Neural cell (in vitro differentiated cells): ENCODE measurements at regions not wholly inside any gene's neighbourhood (a gene's known extent, or its start where the extent isn't known, plus 50 kb on each side); places are given as distances from the start of the nearest gene placed in this dataset.
"Not testable (repeated sequence)": the region's sequence is repeated elsewhere in the genome, so short reads cannot be mapped to it uniquely, and the experiment has no call there.

ENCODE experiments used
- H2AFZ ChIP-seq: fragments of 200-600, 300-800 bp; sonication (generic), shearing (Covaris generic); 2 replicates; pipeline ENCODE4 v1.6.0; 2014; ENCODE audit warnings: low read depth, mild to moderate bottlenecking, antibody characterized with exemption, low read length, moderate library complexity
- H3F3A ChIP-seq: fragments of 200-600 bp; shearing (Covaris generic); 2 replicates; pipeline ENCODE4 v1.6.1; 2016; ENCODE audit warnings: mild to moderate bottlenecking, moderate library complexity, mixed read lengths, antibody characterized with exemption, low read length; ENCODE audit not compliant: insufficient read depth, poor library complexity, severe bottlenecking
- H3K27ac ChIP-seq: fragments of 200-600, 300-800 bp; sonication (generic), shearing (Covaris generic); 2 replicates; pipeline ENCODE4 v1.5.1; 2014; ENCODE audit warnings: mild to moderate bottlenecking, low read length, moderate library complexity
- H3K27me3 ChIP-seq: fragments of 300-800, 200-600 bp; sonication (generic), shearing (Covaris generic); 2 replicates; pipeline ENCODE4 v1.6.0; 2014; ENCODE audit warnings: mild to moderate bottlenecking, low read depth, low read length, moderate library complexity; ENCODE audit not compliant: insufficient read depth
- H3K36me3 ChIP-seq: fragments of 300-800, 200-600 bp; sonication (generic), shearing (Covaris generic); 2 replicates; pipeline ENCODE4 v1.5.1; 2014; ENCODE audit warnings: mild to moderate bottlenecking, antibody characterized with exemption, low read length, moderate library complexity; ENCODE audit not compliant: insufficient read depth
- H3K4me2 ChIP-seq: fragments of 300-800, 200-600 bp; sonication (generic), shearing (Covaris generic); 2 replicates; pipeline ENCODE4 v1.6.0; 2014; ENCODE audit warnings: mild to moderate bottlenecking, low read length
- H3K4me3 ChIP-seq: fragments of 300-800, 200-600 bp; sonication (generic), shearing (Covaris generic); 2 replicates; pipeline ENCODE4 v1.5.1; 2014; ENCODE audit warnings: mild to moderate bottlenecking, low read length, moderate library complexity
- H3K79me2 ChIP-seq: fragments of 200-600 bp; shearing (Covaris generic); replicated peaks from 2 replicates; pipeline ENCODE4 v1.6.0; 2014; ENCODE audit warnings: mild to moderate bottlenecking, low read length, moderate library complexity; ENCODE audit not compliant: insufficient read depth
- H3K9ac ChIP-seq: fragments of 300-800, 200-600 bp; sonication (generic), shearing (Covaris generic); 2 replicates; pipeline ENCODE4 v1.6.1; 2016; ENCODE audit warnings: mild to moderate bottlenecking, low read length, mixed read lengths
- H3K9me2 ChIP-seq: fragments of 200-600 bp; shearing (Covaris generic); 2 replicates; pipeline ENCODE4 v1.6.1; 2016; ENCODE audit warnings: mild to moderate bottlenecking, low read length, mixed read lengths; ENCODE audit not compliant: insufficient read depth
- H3K9me3 ChIP-seq: fragments of 200-600, 300-800 bp; sonication (generic), shearing (Covaris generic); 2 replicates; pipeline ENCODE4 v1.6.1; 2016; ENCODE audit warnings: mild to moderate bottlenecking, mixed run types, low read length, moderate library complexity, mixed read lengths
- H4K20me1 ChIP-seq: fragments of 200-600 bp; shearing (Covaris generic); 2 replicates; pipeline ENCODE4 v1.6.1; 2016; ENCODE audit warnings: mild to moderate bottlenecking, mixed run types; ENCODE audit not compliant: insufficient read depth
- EP300 ChIP-seq: fragments of 450-650 bp; conservative IDR thresholded peaks from 2 replicates; pipeline ENCODE4 v1.6.1; 2014; ENCODE audit warnings: antibody characterized with exemption, mild to moderate bottlenecking, moderate library complexity; ENCODE audit not compliant: poor library complexity, severe bottlenecking
- EZH2 ChIP-seq: fragments of 200-600, 300-800 bp; shearing (Covaris generic), sonication (generic); IDR thresholded peaks from 2 replicates; pipeline ENCODE4 v1.6.1; 2014; ENCODE audit warnings: antibody characterized with exemption, low read length, borderline replicate concordance, mild to moderate bottlenecking; ENCODE audit not compliant: insufficient read depth, poor library complexity, severe bottlenecking
- MXI1 ChIP-seq: fragments of 450-650 bp; conservative IDR thresholded peaks from 2 replicates; pipeline ENCODE4 v1.6.1; 2014; ENCODE audit warnings: antibody characterized with exemption, mild to moderate bottlenecking; ENCODE audit not compliant: poor library complexity, severe bottlenecking
- POLR2AphosphoS5 ChIP-seq: IDR thresholded peaks from 2 replicates; pipeline ENCODE4 v1.6.1; 2012
- RAD21 ChIP-seq: fragments of 450-650 bp; conservative IDR thresholded peaks from 2 replicates; pipeline ENCODE4 v1.6.1; 2014; ENCODE audit warnings: antibody characterized with exemption, mild to moderate bottlenecking, moderate library complexity
- SMC3 ChIP-seq: fragments of 450-650 bp; conservative IDR thresholded peaks from 2 replicates; pipeline ENCODE4 v1.6.1; 2014; ENCODE audit warnings: antibody characterized with exemption, mild to moderate bottlenecking, moderate library complexity; ENCODE audit not compliant: poor library complexity
- TAF1 ChIP-seq: IDR thresholded peaks from 2 replicates; pipeline ENCODE4 v1.6.1; 2012; ENCODE audit warnings: low read depth
- TF ChIP-seq, protein P1 (sequence below): IDR thresholded peaks from 2 replicates; pipeline ENCODE4 v1.6.1; 2012; ENCODE audit warnings: borderline replicate concordance
- TF ChIP-seq, protein P2 (sequence below): fragments of 450-650 bp; IDR thresholded peaks from 2 replicates; pipeline ENCODE4 v1.5.1; 2014; ENCODE audit warnings: antibody characterized with exemption, mild to moderate bottlenecking, moderate library complexity; ENCODE audit not compliant: poor library complexity, severe bottlenecking

DNA sequence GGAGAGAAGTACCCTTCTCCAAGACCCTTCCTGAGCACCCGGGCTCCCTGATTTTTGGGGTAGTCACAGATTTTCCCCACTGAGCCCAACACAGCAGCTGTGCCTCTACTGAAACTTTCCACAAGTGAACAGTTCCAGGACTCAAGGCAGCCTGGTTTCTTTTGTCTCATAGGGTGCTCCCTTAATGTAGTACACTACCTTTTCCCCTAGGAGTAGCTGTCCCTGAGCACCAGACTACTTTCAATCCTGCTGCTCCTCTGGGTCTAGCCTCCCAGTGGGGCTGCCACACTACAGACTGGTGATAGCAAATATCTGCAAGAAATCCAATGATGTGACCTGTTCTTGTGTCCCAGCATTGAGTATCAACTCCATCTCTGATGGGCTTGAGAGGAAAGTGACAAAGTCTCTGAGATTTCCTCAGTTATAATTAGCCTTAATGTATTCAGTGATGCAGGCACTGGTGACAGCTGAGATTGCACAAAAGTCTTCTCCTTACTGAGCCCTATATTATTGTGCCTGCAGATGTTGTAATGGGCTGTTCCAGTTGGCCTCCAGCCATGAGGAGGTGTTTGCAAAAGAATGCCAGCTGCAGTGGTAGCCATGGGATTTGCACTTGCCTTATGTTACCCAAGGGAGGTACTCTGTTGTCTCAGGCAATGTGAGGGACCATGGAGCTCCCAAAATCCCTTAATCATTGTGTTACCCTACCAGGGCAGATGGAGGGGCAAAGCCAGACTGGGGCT is 1802.5 kb downstream of the EFNA5 start:
- no peak overlapping the region for H2AFZ ChIP-seq
- no peak overlapping the region for H3K9ac ChIP-seq
- H3K4me2 ChIP-seq, result no peak overlapping the region
- H3K79me2 ChIP-seq, result no peaks in the 10 kb centered on the region
- H3F3A ChIP-seq, result no peaks in the 10 kb centered on the region
- H4K20me1 ChIP-seq, result no peaks in the 10 kb centered on the region
- H3K27ac ChIP-seq, result no peak overlapping the region
- no peaks in the 10 kb centered on the region for H3K9me2 ChIP-seq
- no peaks in the 10 kb centered on the region for H3K9me3 ChIP-seq
- H3K36me3 ChIP-seq, result no peaks in the 10 kb centered on the region
- TF ChIP-seq, protein P1, sequence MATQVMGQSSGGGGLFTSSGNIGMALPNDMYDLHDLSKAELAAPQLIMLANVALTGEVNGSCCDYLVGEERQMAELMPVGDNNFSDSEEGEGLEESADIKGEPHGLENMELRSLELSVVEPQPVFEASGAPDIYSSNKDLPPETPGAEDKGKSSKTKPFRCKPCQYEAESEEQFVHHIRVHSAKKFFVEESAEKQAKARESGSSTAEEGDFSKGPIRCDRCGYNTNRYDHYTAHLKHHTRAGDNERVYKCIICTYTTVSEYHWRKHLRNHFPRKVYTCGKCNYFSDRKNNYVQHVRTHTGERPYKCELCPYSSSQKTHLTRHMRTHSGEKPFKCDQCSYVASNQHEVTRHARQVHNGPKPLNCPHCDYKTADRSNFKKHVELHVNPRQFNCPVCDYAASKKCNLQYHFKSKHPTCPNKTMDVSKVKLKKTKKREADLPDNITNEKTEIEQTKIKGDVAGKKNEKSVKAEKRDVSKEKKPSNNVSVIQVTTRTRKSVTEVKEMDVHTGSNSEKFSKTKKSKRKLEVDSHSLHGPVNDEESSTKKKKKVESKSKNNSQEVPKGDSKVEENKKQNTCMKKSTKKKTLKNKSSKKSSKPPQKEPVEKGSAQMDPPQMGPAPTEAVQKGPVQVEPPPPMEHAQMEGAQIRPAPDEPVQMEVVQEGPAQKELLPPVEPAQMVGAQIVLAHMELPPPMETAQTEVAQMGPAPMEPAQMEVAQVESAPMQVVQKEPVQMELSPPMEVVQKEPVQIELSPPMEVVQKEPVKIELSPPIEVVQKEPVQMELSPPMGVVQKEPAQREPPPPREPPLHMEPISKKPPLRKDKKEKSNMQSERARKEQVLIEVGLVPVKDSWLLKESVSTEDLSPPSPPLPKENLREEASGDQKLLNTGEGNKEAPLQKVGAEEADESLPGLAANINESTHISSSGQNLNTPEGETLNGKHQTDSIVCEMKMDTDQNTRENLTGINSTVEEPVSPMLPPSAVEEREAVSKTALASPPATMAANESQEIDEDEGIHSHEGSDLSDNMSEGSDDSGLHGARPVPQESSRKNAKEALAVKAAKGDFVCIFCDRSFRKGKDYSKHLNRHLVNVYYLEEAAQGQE, result no peak
- TF ChIP-seq EZH2 (no peak), TAF1 (no peak), SMC3 (no peak)
- TF ChIP-seq, protein P2, sequence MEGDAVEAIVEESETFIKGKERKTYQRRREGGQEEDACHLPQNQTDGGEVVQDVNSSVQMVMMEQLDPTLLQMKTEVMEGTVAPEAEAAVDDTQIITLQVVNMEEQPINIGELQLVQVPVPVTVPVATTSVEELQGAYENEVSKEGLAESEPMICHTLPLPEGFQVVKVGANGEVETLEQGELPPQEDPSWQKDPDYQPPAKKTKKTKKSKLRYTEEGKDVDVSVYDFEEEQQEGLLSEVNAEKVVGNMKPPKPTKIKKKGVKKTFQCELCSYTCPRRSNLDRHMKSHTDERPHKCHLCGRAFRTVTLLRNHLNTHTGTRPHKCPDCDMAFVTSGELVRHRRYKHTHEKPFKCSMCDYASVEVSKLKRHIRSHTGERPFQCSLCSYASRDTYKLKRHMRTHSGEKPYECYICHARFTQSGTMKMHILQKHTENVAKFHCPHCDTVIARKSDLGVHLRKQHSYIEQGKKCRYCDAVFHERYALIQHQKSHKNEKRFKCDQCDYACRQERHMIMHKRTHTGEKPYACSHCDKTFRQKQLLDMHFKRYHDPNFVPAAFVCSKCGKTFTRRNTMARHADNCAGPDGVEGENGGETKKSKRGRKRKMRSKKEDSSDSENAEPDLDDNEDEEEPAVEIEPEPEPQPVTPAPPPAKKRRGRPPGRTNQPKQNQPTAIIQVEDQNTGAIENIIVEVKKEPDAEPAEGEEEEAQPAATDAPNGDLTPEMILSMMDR, result no peak
- no peak overlapping the region for H3K4me3 ChIP-seq
- no peaks in the 10 kb centered on the region for H3K27me3 ChIP-seq

DNA sequence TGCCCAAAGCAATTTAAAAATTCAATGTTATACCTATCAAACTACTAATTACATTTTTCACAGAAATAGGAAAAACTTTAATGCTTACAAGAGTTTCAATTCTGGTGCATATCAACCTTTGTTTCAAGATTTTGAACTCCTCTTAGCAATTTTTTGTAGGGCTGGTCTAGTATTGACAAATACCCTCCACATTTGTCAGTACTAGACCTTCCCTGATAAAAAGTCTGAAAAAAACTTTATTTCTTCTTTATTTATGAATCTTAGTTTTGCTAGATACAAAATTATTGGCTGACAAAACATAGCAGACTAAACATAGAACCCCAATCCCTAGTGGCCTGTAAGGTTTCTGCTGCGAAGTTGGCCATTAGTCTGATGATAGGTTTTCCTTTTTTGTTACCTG is 1804.9 kb downstream of the EFNA5 start:
- no peaks in the 10 kb centered on the region for H3K36me3 ChIP-seq
- no peak overlapping the region for H2AFZ ChIP-seq
- H3K27ac ChIP-seq, result no peak overlapping the region
- no peaks in the 10 kb centered on the region for H3F3A ChIP-seq
- H4K20me1 ChIP-seq, result no peaks in the 10 kb centered on the region
- H3K4me3 ChIP-seq, result no peak overlapping the region
- no peaks in the 10 kb centered on the region for H3K9me2 ChIP-seq
- TF ChIP-seq, protein P2, result no peak
- no peak for TF ChIP-seq EP300
- TF ChIP-seq MXI1, result no peak
- no peak for TF ChIP-seq TAF1
- TF ChIP-seq RAD21, result no peak
- no peak for TF ChIP-seq SMC3
- TF ChIP-seq, protein P1, result no peak
- TF ChIP-seq EZH2, result no peak
- no peak for TF ChIP-seq POLR2AphosphoS5
- no peaks in the 10 kb centered on the region for H3K9me3 ChIP-seq
- no peaks in the 10 kb centered on the region for H3K79me2 ChIP-seq
- no peak overlapping the region for H3K9ac ChIP-seq
- no peaks in the 10 kb centered on the region for H3K27me3 ChIP-seq
- H3K4me2 ChIP-seq, result no peak overlapping the region

DNA sequence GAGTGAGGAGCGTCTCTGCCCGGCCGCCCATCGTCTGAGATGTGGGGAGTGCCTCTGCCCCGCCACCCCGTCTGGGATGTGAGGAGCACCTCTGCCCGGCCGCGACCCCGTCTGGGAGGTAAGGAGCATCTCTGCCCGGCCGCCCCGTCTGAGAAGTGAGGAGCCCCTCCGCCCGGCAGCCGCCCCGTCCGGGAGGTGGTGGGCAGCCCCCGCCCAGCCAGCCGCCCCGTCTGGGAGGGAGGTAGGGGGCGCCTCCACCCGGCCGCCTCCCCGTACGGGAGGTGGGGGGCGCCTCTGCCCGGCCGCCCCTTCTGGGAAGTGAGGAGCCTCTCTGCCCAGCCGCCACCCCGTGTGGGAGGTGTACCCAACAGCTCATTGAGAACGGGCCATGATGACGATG is 1811.4 kb downstream of the EFNA5 start:
- not testable (repeated sequence) for H4K20me1 ChIP-seq, H3K36me3 ChIP-seq, H2AFZ ChIP-seq, H3K27ac ChIP-seq, H3K9me2 ChIP-seq, H3K27me3 ChIP-seq, H3F3A ChIP-seq, H3K9me3 ChIP-seq, H3K79me2 ChIP-seq, H3K4me3 ChIP-seq, H3K9ac ChIP-seq, H3K4me2 ChIP-seq
